Endothelial cell of umbilical vein (primary cell): ENCODE measurements at regions not wholly inside any gene's neighbourhood (a gene's known extent, or its start where the extent isn't known, plus 50 kb on each side); places are given as distances from the start of the nearest gene placed in this dataset.

Source experiments
- BruUV-seq: library from RNA; stranded (reverse); fragments of 400-500 nt; replicated peaks from 2 replicates; lab custom pipeline; 2021; lab: Mats Ljungman, UMichigan
- CTCF ChIA-PET: fragments of 300-600, 350-600 bp; sonication (Branson Sonifier 250); formaldehyde crosslinking; loops from one replicate; lab custom pipeline; 2021; ENCODE audit warnings: antibody characterized with exemption, inconsistent platforms; lab: Charles Lee
- POLR2A ChIA-PET: fragments of 300-600, 350-600 bp; sonication (Branson Sonifier 250); formaldehyde crosslinking; loops from one replicate; lab custom pipeline; 2021; ENCODE audit warnings: antibody characterized with exemption, inconsistent platforms; lab: Charles Lee
- DNase-seq: peaks from one replicate; pipeline ENCODE4 v3.0.0-alpha.2; 2011; ENCODE audit warnings: low read depth, low spot score
- FAIRE-seq: peaks from 2 replicates; lab custom pipeline; 2011; peaks lifted over from hg19 to GRCh38; lab: Jason Lieb, UNC
- H2AFZ ChIP-seq: 2 replicates; pipeline ENCODE4 v1.6.0; 2012; ENCODE audit warnings: low read depth, low read length, control low read depth, inconsistent platforms
- H3K27ac ChIP-seq: 2 replicates; pipeline ENCODE4 v1.5.1; 2011; ENCODE audit warnings: low read depth, mild to moderate bottlenecking, control low read depth, low read length, moderate library complexity; ENCODE audit not compliant: insufficient read depth
- H3K27me3 ChIP-seq, 2 experiments: 2 replicates each; pipeline versions ENCODE4 v1.6.0 to v1.6.1; 2011; ENCODE audit warnings: low read length in 2 of 2, mixed read lengths in 1 of 2; ENCODE audit not compliant: control insufficient read depth in 2 of 2, insufficient read depth in 2 of 2
- H3K36me3 ChIP-seq, 2 experiments: 2 replicates in 1 of 2; 3 replicates in 1 of 2; pipeline ENCODE4 v1.5.1; 2011; ENCODE audit warnings: low read length in 2 of 2, mild to moderate bottlenecking in 1 of 2, moderate library complexity in 1 of 2; ENCODE audit not compliant: control insufficient read depth in 2 of 2, insufficient read depth in 2 of 2; ENCODE audit errors: extremely low read depth in 1 of 2
- H3K4me1 ChIP-seq: 3 replicates; pipeline ENCODE4 v1.5.1; 2011; ENCODE audit warnings: mild to moderate bottlenecking, low read length; ENCODE audit not compliant: control insufficient read depth, insufficient read depth; ENCODE audit errors: extremely low read depth
- H3K4me2 ChIP-seq: 2 replicates; pipeline ENCODE4 v1.6.1; 2011; ENCODE audit warnings: low read length, control low read depth, mixed read lengths; ENCODE audit not compliant: insufficient read depth
- H3K4me3 ChIP-seq, 3 experiments: fragments of 200-600 bp in 1 of 3; sonication (generic), shearing (Covaris generic) in 1 of 3; replicated peaks in 1 of 3; 2 replicates each; pipeline ENCODE4 v1.5.1; 2011 to 2016; ENCODE audit warnings: control low read depth in 3 of 3, low read length in 3 of 3, mild to moderate bottlenecking in 2 of 3, inconsistent platforms in 1 of 3, low read depth in 1 of 3, moderate library complexity in 1 of 3; ENCODE audit not compliant: insufficient read depth in 1 of 3
- H3K79me2 ChIP-seq: 2 replicates; pipeline ENCODE4 v1.6.0; 2012; ENCODE audit warnings: low read length, inconsistent platforms; ENCODE audit not compliant: control insufficient read depth, insufficient read depth
- H3K9ac ChIP-seq: replicated peaks from 2 replicates; pipeline ENCODE3; 2011; ENCODE audit warnings: low read length, control low read depth; ENCODE audit not compliant: insufficient read depth; ENCODE audit errors: extremely low read depth
- H3K9me1 ChIP-seq: replicated peaks from 3 replicates; pipeline ENCODE4 v1.6.0; 2011; ENCODE audit warnings: mild to moderate bottlenecking, low read length; ENCODE audit not compliant: control insufficient read depth, insufficient read depth; ENCODE audit errors: extremely low read depth
- H3K9me3 ChIP-seq: replicated peaks from 2 replicates; pipeline ENCODE4 v1.5.1; 2012; ENCODE audit warnings: low read length, inconsistent platforms; ENCODE audit not compliant: control insufficient read depth, insufficient read depth
- H4K20me1 ChIP-seq: replicated peaks from 2 replicates; pipeline ENCODE3; 2011; ENCODE audit warnings: mild to moderate bottlenecking, low read length; ENCODE audit not compliant: control insufficient read depth, insufficient read depth; ENCODE audit errors: extremely low read depth
- CTCF ChIP-seq, 2 donors: IDR thresholded peaks; 1 replicate in 1 of 2; 2 replicates in 1 of 2; pipeline ENCODE4 v1.5.1; 2011; ENCODE audit warnings: low read length in 2 of 2, mild to moderate bottlenecking in 2 of 2, moderate library complexity in 2 of 2, control low read depth in 1 of 2, inconsistent platforms in 1 of 2, low read depth in 1 of 2; ENCODE audit not compliant: insufficient read depth in 1 of 2; ENCODE audit errors: extremely low read depth in 1 of 2
- EZH2 ChIP-seq: IDR thresholded peaks from 2 replicates; pipeline ENCODE4 v1.6.1; 2012; ENCODE audit warnings: borderline replicate concordance, low read depth, mild to moderate bottlenecking, moderate library complexity, low read length, inconsistent platforms; ENCODE audit not compliant: severe bottlenecking
- FOS ChIP-seq: IDR thresholded peaks from 2 replicates; pipeline ENCODE4 v1.6.1; 2011; ENCODE audit warnings: mild to moderate bottlenecking, low read length, moderate library complexity, borderline replicate concordance; ENCODE audit not compliant: insufficient read depth
- GATA2 ChIP-seq: IDR thresholded peaks from 2 replicates; pipeline ENCODE4 v1.7.0; 2011; ENCODE audit warnings: low read depth, mild to moderate bottlenecking, moderate library complexity, mixed read lengths, low read length; ENCODE audit not compliant: insufficient read length, insufficient read depth
- JUN ChIP-seq: IDR thresholded peaks from 2 replicates; pipeline ENCODE4 v1.6.1; 2011; ENCODE audit warnings: borderline replicate concordance, low read depth; ENCODE audit not compliant: insufficient read length, insufficient read depth
- MAX ChIP-seq: IDR thresholded peaks from 2 replicates; pipeline ENCODE4 v1.6.1; 2011; ENCODE audit not compliant: insufficient read depth, insufficient read length
- MYC ChIP-seq: IDR thresholded peaks from one replicate; pipeline ENCODE4 v1.6.1; 2011; ENCODE audit warnings: mild to moderate bottlenecking, low read depth, low read length
- POLR2A ChIP-seq: IDR thresholded peaks from 2 replicates; pipeline ENCODE4 v1.6.1; 2012; ENCODE audit warnings: low read depth, mild to moderate bottlenecking, control low read depth, low read length
- POLR2AphosphoS5 ChIP-seq: IDR thresholded peaks from 2 replicates; pipeline ENCODE4 v1.6.1; 2012; ENCODE audit warnings: low read depth, mild to moderate bottlenecking, control low read depth, low read length, moderate library complexity; ENCODE audit not compliant: insufficient read depth
- dilution Hi-C: fragments of 300-500 bp; cut with MboI; formaldehyde crosslinking; loops from one replicate; pipeline ENCODE4 v1.15.0; 2019; ENCODE audit warnings: low sequenced_read_pairs; ENCODE audit not compliant: extremely low pct_ligation_motif_present
- intact Hi-C: fragments of 100-400 bp; cut with micrococcal nuclease; formaldehyde crosslinking; loops from one replicate; pipeline ENCODE4 v1.10.0; 2022

- Histone ChIP-seq H3K9me3 (no peaks in the 10 kb centered on the region), H3K27ac (no peak overlapping the region), H3K4me3 (no peak overlapping the region), H3K9me1 (no peaks in the 10 kb centered on the region), H3K79me2 (no peaks in the 10 kb centered on the region), H3K27me3 (no peaks in the 10 kb centered on the region), H2AFZ (no peak overlapping the region), H3K4me2 (no peak overlapping the region), H4K20me1 (no peaks in the 10 kb centered on the region), H3K4me1 (no peaks in the 10 kb centered on the region), H3K36me3 (no peaks in the 10 kb centered on the region), H3K9ac (no peak overlapping the region)
- DNase-seq (no peak), FAIRE-seq (no peak)
- intact Hi-C loops: no loop called here
- POLR2A ChIA-PET: no interaction called here
- dilution Hi-C loops: no loop called here
- TF ChIP-seq JUN (no peak), POLR2A (no peak), EZH2 (no peak), CTCF (IDR thresholded peaks at IDR 0.05; ENCODE audit: extremely low read depth in 1 of 2, insufficient read depth in 1 of 2, low read depth in 1 of 2, low read length in 2 of 2) (no peak), GATA2 (no peak), POLR2AphosphoS5 (no peak), FOS (no peak), MYC (no peak), MAX (no peak)
- CTCF ChIA-PET: no interaction called here
- no TSS peak for BruUV-seq
Observed at GRCh38 chrX:20352504-20352903, 85.8 kb upstream of the RPS6KA3 start.
